ENCODE measurements at regions not wholly inside any gene's neighbourhood (a gene's known extent, or its start where the extent isn't known, plus 50 kb on each side); places are given as distances from the start of the nearest gene placed in this dataset.

DNA sequence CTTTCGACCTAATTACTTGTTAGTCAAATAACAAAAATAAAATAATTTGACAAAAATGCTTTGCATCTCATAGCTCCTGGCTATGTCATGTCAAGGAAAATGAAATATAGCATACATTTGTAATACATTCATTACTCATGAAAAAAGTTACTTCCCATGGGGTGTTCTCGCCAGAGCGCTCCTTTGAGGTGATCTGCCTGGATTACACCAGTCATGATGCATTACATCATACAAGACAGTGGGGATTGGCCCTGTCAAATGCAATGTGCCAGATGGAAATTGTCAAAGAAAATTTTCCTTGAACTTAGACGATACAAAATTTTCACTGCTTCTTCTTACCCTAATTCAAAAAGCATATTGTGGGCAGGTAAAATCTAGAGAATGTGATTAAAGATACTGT lies 215.6 kb upstream of the B3GALT2 start:
- TF ChIP-seq SNAI2 (CRISPR knock-in tag; IDR thresholded peaks at IDR 0.05) (no peak), CSDC2 (CRISPR knock-in tag; IDR thresholded peaks at IDR 0.05) (no peak), GLIS3 (CRISPR knock-in tag; IDR thresholded peaks at IDR 0.05) (no peak), BACH2 (CRISPR knock-in tag; IDR thresholded peaks at IDR 0.05; ENCODE audit: borderline replicate concordance) (no peak), ZNF8 (CRISPR knock-in tag; IDR thresholded peaks at IDR 0.05) (no peak), ZFP3 (CRISPR knock-in tag; IDR thresholded peaks at IDR 0.05) (no peak), PPARA (CRISPR knock-in tag; IDR thresholded peaks at IDR 0.05; ENCODE audit: borderline replicate concordance) (no peak), ZNF70 (CRISPR knock-in tag; IDR thresholded peaks at IDR 0.05) (no peak), TCF4 (CRISPR knock-in tag; IDR thresholded peaks at IDR 0.05; ENCODE audit: borderline replicate concordance) (no peak), ZNF565 (CRISPR knock-in tag; conservative IDR thresholded peaks at IDR 0.05; ENCODE audit: low read depth) (no peak), ZFP30 (CRISPR knock-in tag; IDR thresholded peaks at IDR 0.05) (no peak)
- TF ChIP-seq, protein P1, sequence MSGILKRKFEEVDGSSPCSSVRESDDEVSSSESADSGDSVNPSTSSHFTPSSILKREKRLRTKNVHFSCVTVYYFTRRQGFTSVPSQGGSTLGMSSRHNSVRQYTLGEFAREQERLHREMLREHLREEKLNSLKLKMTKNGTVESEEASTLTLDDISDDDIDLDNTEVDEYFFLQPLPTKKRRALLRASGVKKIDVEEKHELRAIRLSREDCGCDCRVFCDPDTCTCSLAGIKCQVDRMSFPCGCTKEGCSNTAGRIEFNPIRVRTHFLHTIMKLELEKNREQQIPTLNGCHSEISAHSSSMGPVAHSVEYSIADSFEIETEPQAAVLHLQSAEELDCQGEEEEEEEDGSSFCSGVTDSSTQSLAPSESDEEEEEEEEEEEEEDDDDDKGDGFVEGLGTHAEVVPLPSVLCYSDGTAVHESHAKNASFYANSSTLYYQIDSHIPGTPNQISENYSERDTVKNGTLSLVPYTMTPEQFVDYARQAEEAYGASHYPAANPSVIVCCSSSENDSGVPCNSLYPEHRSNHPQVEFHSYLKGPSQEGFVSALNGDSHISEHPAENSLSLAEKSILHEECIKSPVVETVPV (CRISPR knock-in tag; IDR thresholded peaks at IDR 0.05): no peak
- TF ChIP-seq, protein P2, sequence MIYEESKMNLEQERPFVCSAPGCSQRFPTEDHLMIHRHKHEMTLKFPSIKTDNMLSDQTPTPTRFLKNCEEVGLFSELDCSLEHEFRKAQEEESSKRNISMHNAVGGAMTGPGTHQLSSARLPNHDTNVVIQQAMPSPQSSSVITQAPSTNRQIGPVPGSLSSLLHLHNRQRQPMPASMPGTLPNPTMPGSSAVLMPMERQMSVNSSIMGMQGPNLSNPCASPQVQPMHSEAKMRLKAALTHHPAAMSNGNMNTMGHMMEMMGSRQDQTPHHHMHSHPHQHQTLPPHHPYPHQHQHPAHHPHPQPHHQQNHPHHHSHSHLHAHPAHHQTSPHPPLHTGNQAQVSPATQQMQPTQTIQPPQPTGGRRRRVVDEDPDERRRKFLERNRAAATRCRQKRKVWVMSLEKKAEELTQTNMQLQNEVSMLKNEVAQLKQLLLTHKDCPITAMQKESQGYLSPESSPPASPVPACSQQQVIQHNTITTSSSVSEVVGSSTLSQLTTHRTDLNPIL (CRISPR knock-in tag; IDR thresholded peaks at IDR 0.05; ENCODE audit: low read depth): no peak
- ATAC-seq: no peak

DNA sequence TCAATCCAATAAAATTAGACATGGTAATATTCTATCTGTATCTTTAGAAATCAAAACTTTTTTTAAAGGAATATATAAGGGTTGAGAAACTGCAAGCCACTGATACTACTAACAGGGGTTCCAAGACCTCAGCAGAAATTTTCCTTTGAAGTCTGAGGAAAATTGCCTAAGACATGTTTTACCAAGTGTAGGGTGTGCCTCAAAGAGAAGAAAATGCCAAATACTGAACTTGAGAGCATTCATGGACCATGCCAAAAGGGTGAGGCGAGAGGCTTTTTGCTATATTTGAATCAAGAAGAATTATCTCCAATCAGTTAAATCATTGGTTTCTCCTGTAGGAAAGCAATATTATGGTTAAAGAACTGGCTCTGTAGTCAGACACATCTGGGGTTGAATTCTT lies 207.9 kb upstream of the B3GALT2 start:
- ATAC-seq: no peak
- TF ChIP-seq ESRRG (CRISPR knock-in tag; IDR thresholded peaks at IDR 0.05): no peak
- TF ChIP-seq GLIS3 (CRISPR knock-in tag; IDR thresholded peaks at IDR 0.05): no peak
- TF ChIP-seq OSR1 (CRISPR knock-in tag; IDR thresholded peaks at IDR 0.05): no peak
- TF ChIP-seq ZFP30 (CRISPR knock-in tag; IDR thresholded peaks at IDR 0.05): no peak
- no peak for TF ChIP-seq CSDC2 (CRISPR knock-in tag; IDR thresholded peaks at IDR 0.05)
- no peak for TF ChIP-seq ZFP3 (CRISPR knock-in tag; IDR thresholded peaks at IDR 0.05)
- TF ChIP-seq ZNF565 (CRISPR knock-in tag; conservative IDR thresholded peaks at IDR 0.05; ENCODE audit: low read depth): no peak

DNA sequence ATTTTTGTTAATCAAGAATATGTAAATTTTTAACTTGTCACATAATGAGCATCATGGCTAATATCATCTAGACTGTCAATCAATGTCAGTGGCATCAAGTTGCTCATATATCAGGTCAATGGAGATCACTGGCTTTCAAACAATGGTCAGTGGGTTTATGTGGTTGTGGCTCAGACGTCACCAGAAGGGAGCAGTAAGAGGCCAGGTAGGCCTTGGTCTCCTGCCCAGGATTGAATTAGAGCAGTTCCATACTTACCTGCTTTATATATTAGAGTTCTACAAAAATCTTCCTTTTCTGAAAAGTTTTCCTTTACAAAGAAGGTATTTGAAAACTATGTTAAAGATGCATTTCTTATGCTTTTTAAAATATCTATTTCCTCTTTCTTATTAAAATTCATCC lies 206.3 kb upstream of the B3GALT2 start:
- no peak for ATAC-seq
- TF ChIP-seq ZNF565 (CRISPR knock-in tag; conservative IDR thresholded peaks at IDR 0.05; ENCODE audit: low read depth): no peak
- TF ChIP-seq, protein P3, sequence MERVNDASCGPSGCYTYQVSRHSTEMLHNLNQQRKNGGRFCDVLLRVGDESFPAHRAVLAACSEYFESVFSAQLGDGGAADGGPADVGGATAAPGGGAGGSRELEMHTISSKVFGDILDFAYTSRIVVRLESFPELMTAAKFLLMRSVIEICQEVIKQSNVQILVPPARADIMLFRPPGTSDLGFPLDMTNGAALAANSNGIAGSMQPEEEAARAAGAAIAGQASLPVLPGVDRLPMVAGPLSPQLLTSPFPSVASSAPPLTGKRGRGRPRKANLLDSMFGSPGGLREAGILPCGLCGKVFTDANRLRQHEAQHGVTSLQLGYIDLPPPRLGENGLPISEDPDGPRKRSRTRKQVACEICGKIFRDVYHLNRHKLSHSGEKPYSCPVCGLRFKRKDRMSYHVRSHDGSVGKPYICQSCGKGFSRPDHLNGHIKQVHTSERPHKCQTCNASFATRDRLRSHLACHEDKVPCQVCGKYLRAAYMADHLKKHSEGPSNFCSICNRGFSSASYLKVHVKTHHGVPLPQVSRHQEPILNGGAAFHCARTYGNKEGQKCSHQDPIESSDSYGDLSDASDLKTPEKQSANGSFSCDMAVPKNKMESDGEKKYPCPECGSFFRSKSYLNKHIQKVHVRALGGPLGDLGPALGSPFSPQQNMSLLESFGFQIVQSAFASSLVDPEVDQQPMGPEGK (CRISPR knock-in tag; IDR thresholded peaks at IDR 0.05; ENCODE audit: borderline replicate concordance): no peak

DNA sequence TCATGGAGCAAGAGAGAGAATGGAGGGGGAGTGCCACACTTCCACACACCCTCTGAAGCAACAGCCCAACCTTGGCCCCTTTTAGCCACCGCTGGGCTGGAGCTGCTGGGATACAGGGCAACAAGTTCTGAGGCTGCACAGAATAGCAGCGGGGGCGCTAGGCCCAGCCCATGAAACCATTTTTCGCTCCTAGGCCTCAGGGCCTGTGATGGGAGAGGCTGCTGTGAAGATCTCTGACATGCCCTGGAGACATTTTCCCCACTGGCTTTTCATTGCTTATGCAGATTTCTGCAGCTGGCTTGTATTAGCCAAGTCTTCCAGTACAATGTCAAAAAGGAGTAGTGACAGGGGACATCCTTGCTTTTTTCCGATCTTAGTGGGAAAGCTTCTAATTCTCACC lies 202.3 kb upstream of the B3GALT2 start:
- no peak for ATAC-seq
- TF ChIP-seq ESRRG (CRISPR knock-in tag; IDR thresholded peaks at IDR 0.05) (no peak), SNAI2 (CRISPR knock-in tag; IDR thresholded peaks at IDR 0.05) (no peak), ZFP3 (CRISPR knock-in tag; IDR thresholded peaks at IDR 0.05) (no peak), CSDC2 (CRISPR knock-in tag; IDR thresholded peaks at IDR 0.05) (no peak), ZNF565 (CRISPR knock-in tag; conservative IDR thresholded peaks at IDR 0.05; ENCODE audit: low read depth) (no peak), ARNTL (CRISPR knock-in tag; IDR thresholded peaks at IDR 0.05; ENCODE audit: borderline replicate concordance, low read depth) (no peak), PPARA (CRISPR knock-in tag; IDR thresholded peaks at IDR 0.05; ENCODE audit: borderline replicate concordance) (no peak), ZNF8 (CRISPR knock-in tag; IDR thresholded peaks at IDR 0.05) (no peak)
- TF ChIP-seq, protein P1 (CRISPR knock-in tag; IDR thresholded peaks at IDR 0.05): no peak
- TF ChIP-seq, protein P4, sequence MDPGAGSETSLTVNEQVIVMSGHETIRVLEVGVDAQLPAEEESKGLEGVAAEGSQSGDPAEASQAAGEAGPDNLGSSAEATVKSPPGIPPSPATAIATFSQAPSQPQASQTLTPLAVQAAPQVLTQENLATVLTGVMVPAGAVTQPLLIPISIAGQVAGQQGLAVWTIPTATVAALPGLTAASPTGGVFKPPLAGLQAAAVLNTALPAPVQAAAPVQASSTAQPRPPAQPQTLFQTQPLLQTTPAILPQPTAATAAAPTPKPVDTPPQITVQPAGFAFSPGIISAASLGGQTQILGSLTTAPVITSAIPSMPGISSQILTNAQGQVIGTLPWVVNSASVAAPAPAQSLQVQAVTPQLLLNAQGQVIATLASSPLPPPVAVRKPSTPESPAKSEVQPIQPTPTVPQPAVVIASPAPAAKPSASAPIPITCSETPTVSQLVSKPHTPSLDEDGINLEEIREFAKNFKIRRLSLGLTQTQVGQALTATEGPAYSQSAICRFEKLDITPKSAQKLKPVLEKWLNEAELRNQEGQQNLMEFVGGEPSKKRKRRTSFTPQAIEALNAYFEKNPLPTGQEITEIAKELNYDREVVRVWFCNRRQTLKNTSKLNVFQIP (CRISPR knock-in tag; IDR thresholded peaks at IDR 0.05; ENCODE audit: borderline replicate concordance, low read depth): no peak

DNA sequence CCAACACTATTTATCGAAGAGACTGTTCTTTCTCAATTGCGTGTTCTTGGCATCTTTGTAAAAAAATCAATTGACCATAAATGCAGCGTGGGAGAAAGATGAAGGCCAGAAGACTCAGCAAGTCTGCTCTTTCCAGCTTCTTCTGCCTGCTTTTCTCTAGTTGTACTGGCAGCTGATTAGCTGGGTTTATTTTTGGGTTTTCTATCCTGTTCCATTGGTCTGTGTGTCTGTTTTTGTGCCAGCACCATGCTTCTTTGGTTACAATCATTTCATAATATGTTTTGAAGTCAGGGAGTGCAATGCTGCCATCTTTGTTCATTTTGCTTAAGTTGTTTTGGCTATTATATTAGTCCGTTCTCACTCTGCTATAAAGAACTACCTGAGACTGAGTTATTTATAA lies 201.8 kb upstream of the B3GALT2 start:
- TF ChIP-seq, protein P4 (CRISPR knock-in tag; IDR thresholded peaks at IDR 0.05; ENCODE audit: borderline replicate concordance, low read depth): no peak
- TF ChIP-seq ESRRG (CRISPR knock-in tag; IDR thresholded peaks at IDR 0.05): no peak
- TF ChIP-seq GLIS3 (CRISPR knock-in tag; IDR thresholded peaks at IDR 0.05): no peak
- no peak for TF ChIP-seq SNAI2 (CRISPR knock-in tag; IDR thresholded peaks at IDR 0.05)
- no peak for TF ChIP-seq ZC3H10 (CRISPR knock-in tag; IDR thresholded peaks at IDR 0.05)
- TF ChIP-seq ZNF8 (CRISPR knock-in tag; IDR thresholded peaks at IDR 0.05): no peak
- no peak for TF ChIP-seq CSDC2 (CRISPR knock-in tag; IDR thresholded peaks at IDR 0.05)
- TF ChIP-seq ZNF70 (CRISPR knock-in tag; IDR thresholded peaks at IDR 0.05): no peak
- TF ChIP-seq RARB (CRISPR knock-in tag; IDR thresholded peaks at IDR 0.05): no peak
- TF ChIP-seq BACH2 (CRISPR knock-in tag; IDR thresholded peaks at IDR 0.05; ENCODE audit: borderline replicate concordance): no peak
- TF ChIP-seq OSR1 (CRISPR knock-in tag; IDR thresholded peaks at IDR 0.05): no peak
- no peak for TF ChIP-seq ARNTL (CRISPR knock-in tag; IDR thresholded peaks at IDR 0.05; ENCODE audit: borderline replicate concordance, low read depth)
- ATAC-seq: no peak
